GM12873 (cell line): ENCODE measurements at regions not wholly inside any gene's neighbourhood (a gene's known extent, or its start where the extent isn't known, plus 50 kb on each side); places are given as distances from the start of the nearest gene placed in this dataset.

Source experiments
- TF ChIP-seq, protein P1 (sequence below): IDR thresholded peaks from 2 replicates; pipeline ENCODE4 v1.5.1; 2012; ENCODE audit warnings: low read depth, mild to moderate bottlenecking, moderate library complexity, low read length, control low read depth; ENCODE audit not compliant: insufficient read depth; ENCODE audit errors: missing control alignments

GRCh38 chr11:15591112-15591537 lies 476.4 kb downstream of the INSC start:
- TF ChIP-seq, protein P1, sequence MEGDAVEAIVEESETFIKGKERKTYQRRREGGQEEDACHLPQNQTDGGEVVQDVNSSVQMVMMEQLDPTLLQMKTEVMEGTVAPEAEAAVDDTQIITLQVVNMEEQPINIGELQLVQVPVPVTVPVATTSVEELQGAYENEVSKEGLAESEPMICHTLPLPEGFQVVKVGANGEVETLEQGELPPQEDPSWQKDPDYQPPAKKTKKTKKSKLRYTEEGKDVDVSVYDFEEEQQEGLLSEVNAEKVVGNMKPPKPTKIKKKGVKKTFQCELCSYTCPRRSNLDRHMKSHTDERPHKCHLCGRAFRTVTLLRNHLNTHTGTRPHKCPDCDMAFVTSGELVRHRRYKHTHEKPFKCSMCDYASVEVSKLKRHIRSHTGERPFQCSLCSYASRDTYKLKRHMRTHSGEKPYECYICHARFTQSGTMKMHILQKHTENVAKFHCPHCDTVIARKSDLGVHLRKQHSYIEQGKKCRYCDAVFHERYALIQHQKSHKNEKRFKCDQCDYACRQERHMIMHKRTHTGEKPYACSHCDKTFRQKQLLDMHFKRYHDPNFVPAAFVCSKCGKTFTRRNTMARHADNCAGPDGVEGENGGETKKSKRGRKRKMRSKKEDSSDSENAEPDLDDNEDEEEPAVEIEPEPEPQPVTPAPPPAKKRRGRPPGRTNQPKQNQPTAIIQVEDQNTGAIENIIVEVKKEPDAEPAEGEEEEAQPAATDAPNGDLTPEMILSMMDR: no peak

GRCh38 chr11:15594607-15595006 lies 479.9 kb downstream of the INSC start:
- TF ChIP-seq, protein P1: no peak

DNA sequence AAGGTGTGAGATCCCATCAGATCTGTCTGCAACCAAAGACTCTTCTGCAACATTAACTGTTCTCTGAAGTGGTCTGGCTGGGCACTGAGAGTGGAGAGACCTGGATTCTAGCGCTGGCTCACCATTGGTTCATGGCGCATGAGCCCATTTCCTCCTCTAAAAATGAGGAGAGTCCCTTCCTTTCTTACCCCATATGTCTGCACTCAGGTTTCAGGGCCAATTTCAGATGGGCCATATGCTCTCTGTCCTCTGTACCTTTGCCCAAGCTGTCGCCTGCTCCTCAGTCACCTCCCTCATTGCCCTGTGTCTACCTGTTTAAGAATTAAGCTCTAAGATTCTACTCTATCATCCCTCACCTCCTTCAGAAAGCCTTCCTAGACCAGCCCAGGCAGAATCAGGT lies 484.7 kb downstream of the INSC start:
- TF ChIP-seq, protein P1: no peak

- TF ChIP-seq, protein P1: no peak
Observed at GRCh38 chr11:15602047-15602446, 487.3 kb downstream of the INSC start.

- TF ChIP-seq, protein P1: no peak
Observed at GRCh38 chr11:15602785-15603567, 488.3 kb downstream of the INSC start.

DNA sequence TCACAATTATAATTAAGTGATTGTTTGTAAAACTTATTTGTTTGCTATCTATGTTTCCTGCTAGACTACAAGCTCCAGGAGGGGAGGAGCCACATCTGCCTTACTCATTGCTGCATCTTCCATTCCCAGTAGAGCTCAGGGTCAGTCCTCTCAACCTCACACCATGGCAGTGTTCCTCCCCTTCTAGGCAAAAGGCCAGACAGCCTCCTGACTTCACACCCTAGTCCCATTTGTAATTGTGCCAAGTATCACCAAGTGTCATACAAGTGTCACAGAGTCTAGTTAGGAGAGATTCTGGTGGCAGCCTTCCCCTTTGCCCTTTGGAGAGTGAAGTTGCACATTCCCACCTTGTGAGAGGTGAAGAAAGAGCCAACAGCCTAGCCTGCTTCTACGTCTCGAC lies 490.4 kb downstream of the INSC start:
- TF ChIP-seq, protein P1: no peak

- TF ChIP-seq, protein P1: no peak
Observed at GRCh38 chr11:15607361-15608036, 492.8 kb downstream of the INSC start.
